Esophagus squamous epithelium (tissue), 4 donors: ENCODE measurements at regions not wholly inside any gene's neighbourhood (a gene's known extent, or its start where the extent isn't known, plus 50 kb on each side); places are given as distances from the start of the nearest gene placed in this dataset.

ENCODE experiments used
- CTCF ChIP-seq, 6 experiments: fragments of 450-650 bp in 4 of 6; fragments of 200-600 bp in 2 of 6; sonication (generic) in 2 of 6; IDR thresholded peaks; one replicate each; pipeline ENCODE4 v1.5.1; 2016 to 2019; ENCODE audit warnings: antibody characterized with exemption in 6 of 6, mild to moderate bottlenecking in 4 of 6, moderate library complexity in 4 of 6
- POLR2A ChIP-seq, 4 donors: fragments of 450-650 bp; IDR thresholded peaks; one replicate each; pipeline ENCODE4 v1.6.1; 2017; ENCODE audit warnings: antibody characterized with exemption in 4 of 4, mild to moderate bottlenecking in 4 of 4, moderate library complexity in 3 of 4

GRCh38 chr2:210844016-210844415, 287.6 kb downstream of the CPS1 start:
- TF ChIP-seq CTCF (IDR thresholded peaks at IDR 0.05) = no peak
- no peak for TF ChIP-seq POLR2A (IDR thresholded peaks at IDR 0.05)
